NB4 (cell line): ENCODE measurements at regions not wholly inside any gene's neighbourhood (a gene's known extent, or its start where the extent isn't known, plus 50 kb on each side); places are given as distances from the start of the nearest gene placed in this dataset.
A peak's percentile ranks its signal among the peaks of the same experiment; 100 is the strongest.

Experiments
- DNase-seq: peaks from one replicate; pipeline ENCODE4 v3.0.0; 2010; ENCODE audit warnings: low read depth
- H3K4me3 ChIP-seq: one replicate; pipeline ENCODE4 v1.5.1; 2011; ENCODE audit warnings: mild to moderate bottlenecking, low read depth, low read length, moderate library complexity
- MYC ChIP-seq: IDR thresholded peaks from 2 replicates; pipeline ENCODE4 v1.6.1; 2011; ENCODE audit warnings: low read depth, low read length
- POLR2A ChIP-seq: IDR thresholded peaks from 2 replicates; pipeline ENCODE4 v1.6.1; 2011; ENCODE audit warnings: mild to moderate bottlenecking; ENCODE audit not compliant: insufficient read length; ENCODE audit errors: extremely low read depth
- TF ChIP-seq, protein P1 (sequence below): IDR thresholded peaks from 2 replicates; pipeline ENCODE4 v1.6.1; 2011; ENCODE audit warnings: low read depth, low read length
- TF ChIP-seq, protein P2 (sequence below): IDR thresholded peaks from one replicate; pipeline ENCODE4 v1.5.1; 2012; ENCODE audit warnings: low read depth, low read length

DNA sequence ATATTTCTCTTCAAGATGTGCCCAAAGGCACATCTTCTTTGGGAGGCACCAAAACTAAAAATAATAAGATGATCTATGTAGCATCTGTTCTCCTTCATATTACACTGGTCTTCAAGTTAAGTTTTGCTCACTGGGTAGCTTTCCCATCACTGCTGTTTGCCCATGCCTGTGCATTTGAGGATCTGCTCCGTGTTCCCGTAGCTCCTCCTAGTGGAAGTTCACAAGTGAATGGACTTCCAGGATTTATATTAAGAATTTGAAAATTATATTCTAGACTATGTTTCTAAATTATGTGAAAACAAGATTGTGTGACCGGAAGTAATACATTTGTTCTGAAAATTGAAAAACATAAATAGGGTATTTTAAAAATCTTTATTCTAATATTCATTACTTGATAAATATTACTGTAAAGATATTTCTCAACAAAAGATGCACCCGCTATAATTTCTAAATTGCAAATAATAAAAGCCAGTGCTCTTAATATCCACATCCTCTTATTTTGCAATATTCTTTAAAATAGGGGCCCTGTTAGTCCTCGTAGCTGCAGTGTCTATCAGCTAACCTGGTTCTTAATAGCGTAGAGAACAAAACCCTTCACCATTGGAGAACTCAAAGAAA lies 147.7 kb downstream of the RBM46 start:
- DNase-seq, result peak; percentile 15
- H3K4me3 ChIP-seq, result no peak overlapping the region
- TF ChIP-seq, protein P1, sequence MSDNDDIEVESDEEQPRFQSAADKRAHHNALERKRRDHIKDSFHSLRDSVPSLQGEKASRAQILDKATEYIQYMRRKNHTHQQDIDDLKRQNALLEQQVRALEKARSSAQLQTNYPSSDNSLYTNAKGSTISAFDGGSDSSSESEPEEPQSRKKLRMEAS, result no peak
- TF ChIP-seq, protein P2, sequence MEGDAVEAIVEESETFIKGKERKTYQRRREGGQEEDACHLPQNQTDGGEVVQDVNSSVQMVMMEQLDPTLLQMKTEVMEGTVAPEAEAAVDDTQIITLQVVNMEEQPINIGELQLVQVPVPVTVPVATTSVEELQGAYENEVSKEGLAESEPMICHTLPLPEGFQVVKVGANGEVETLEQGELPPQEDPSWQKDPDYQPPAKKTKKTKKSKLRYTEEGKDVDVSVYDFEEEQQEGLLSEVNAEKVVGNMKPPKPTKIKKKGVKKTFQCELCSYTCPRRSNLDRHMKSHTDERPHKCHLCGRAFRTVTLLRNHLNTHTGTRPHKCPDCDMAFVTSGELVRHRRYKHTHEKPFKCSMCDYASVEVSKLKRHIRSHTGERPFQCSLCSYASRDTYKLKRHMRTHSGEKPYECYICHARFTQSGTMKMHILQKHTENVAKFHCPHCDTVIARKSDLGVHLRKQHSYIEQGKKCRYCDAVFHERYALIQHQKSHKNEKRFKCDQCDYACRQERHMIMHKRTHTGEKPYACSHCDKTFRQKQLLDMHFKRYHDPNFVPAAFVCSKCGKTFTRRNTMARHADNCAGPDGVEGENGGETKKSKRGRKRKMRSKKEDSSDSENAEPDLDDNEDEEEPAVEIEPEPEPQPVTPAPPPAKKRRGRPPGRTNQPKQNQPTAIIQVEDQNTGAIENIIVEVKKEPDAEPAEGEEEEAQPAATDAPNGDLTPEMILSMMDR, result no peak
- TF ChIP-seq MYC (no peak), POLR2A (no peak)

DNA sequence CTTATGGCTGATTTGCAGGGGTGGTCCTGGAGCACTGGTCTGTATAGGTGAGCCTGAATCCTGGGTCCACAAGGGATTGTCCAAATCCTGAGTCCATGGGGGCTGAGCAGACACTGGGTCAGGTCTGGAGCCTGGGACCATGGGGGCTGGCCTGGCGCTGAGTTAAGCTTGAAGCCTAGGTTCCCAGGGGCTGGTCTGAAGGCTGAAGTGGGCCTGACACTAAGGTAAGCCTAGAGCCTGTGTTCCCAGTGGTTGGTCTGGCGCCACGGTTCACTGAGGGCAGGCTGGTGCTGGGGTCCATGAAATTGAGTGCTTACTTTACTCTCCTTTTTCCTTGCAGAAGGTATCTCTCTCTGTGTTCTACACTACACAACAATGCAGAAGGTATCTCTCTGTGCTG lies 155.8 kb downstream of the RBM46 start:
- H3K4me3 ChIP-seq, result no peak overlapping the region
- TF ChIP-seq, protein P2, result no peak
- TF ChIP-seq POLR2A, result no peak
- no peak for TF ChIP-seq MYC
- TF ChIP-seq, protein P1, result no peak
- no peak for DNase-seq

DNA sequence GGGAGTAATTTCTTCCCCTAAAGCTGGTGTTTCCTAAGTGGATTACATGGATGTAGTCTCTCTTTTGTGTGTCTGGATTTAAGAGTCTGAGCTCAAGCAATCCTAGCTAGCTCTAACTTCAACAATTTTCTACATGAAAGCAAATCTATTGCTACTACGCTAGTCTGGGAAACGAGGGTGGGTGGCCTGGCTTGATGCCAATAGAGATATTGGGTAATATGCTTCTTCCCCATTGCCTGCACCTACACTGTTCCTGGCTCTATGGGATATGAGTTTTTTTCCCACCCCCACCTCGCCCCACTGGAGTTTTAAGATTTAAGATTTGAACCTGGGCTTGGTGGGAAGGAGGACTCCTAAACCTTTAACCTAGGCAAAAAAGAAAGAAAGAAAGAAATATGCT lies 158.8 kb downstream of the RBM46 start:
- peak; percentile 2 for DNase-seq
- no peak overlapping the region for H3K4me3 ChIP-seq
- TF ChIP-seq, protein P2, result no peak
- TF ChIP-seq MYC (no peak), POLR2A (no peak)
- TF ChIP-seq, protein P1, result no peak

DNA sequence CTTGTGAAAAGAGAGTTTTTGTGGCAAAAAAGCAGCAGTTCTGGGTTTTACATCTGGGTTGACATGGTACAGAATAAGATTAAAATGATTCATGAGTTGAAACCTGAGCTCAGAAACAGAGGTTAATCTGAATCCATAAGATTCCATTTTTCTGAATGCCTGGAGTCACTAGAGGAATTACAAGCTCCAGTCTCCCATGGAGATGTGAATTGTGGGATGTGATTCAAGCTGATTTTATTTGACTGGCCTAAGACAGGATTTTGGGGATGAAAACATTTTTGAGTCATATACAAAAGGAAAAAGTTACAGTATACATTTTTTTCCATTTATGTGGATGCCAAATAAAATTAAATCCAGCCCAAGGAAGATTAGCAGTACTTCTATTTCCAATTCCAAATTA lies 161.1 kb downstream of the RBM46 start:
- H3K4me3 ChIP-seq, result no peak overlapping the region
- TF ChIP-seq POLR2A (no peak), MYC (no peak)
- TF ChIP-seq, protein P2, result no peak
- TF ChIP-seq, protein P1, result no peak
- no peak for DNase-seq

DNA sequence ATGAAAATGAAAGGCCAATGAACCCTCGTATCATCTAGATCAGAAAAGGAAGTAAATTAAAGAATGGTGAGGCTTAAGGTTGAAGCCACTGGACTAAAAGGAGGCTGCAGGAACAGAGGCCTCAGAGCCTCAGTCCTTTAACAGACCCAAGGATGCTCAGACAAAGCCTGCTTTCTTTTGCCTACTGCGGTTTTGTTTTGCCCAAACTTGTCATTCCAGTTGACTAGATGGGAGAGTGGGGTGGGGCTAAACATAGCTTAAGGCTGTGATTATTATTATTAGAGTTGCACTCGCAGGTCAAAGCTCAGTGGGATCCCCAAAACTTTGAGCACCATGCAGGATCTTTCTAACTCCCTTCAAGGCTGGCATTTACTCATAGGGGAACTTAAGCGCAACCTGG lies 163.9 kb downstream of the RBM46 start:
- TF ChIP-seq, protein P1, result no peak
- TF ChIP-seq, protein P2, result no peak
- no peak for TF ChIP-seq POLR2A
- no peak for TF ChIP-seq MYC
- DNase-seq, result no peak
- no peak overlapping the region for H3K4me3 ChIP-seq

DNA sequence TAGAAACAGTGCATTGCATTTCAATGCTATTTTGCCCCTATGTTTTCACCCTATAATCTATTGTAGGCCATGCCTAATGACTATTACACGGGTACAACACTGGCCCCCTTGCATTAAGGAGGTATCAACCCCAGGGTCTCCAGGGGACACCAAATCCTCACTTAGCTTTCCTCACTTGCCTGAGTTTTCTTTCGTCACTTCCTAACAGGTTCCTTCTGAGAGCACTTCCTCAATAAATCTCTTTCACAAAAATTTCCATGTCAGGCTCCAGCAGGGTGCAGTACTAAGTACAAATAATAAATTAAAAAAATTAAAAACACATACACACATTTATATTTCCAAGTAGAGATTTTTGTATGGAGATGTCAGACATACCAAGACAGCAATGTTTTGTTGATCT lies 165.0 kb downstream of the RBM46 start:
- DNase-seq, result no peak
- TF ChIP-seq, protein P1, result no peak
- TF ChIP-seq MYC, result no peak
- TF ChIP-seq, protein P2, result no peak
- TF ChIP-seq POLR2A, result no peak
- no peak overlapping the region for H3K4me3 ChIP-seq
